Smooth muscle cell (in vitro differentiated cells): ENCODE measurements at regions not wholly inside any gene's neighbourhood (a gene's known extent, or its start where the extent isn't known, plus 50 kb on each side); places are given as distances from the start of the nearest gene placed in this dataset.

ENCODE experiments used
- DNase-seq: peaks from one replicate; lab custom pipeline; 2025; ENCODE audit not compliant: unreplicated experiment; lab: John Stamatoyannopoulos, UW
- H2AFZ ChIP-seq: fragments of 200-600 bp; sonication (generic); 2 replicates; pipeline ENCODE4 v1.6.0; 2016; ENCODE audit warnings: antibody characterized with exemption, low read depth, mild to moderate bottlenecking
- H3F3A ChIP-seq: fragments of 200-600 bp; sonication (generic); 2 replicates; pipeline ENCODE4 v1.6.0; 2017; ENCODE audit warnings: antibody characterized with exemption, low read depth
- H3K27ac ChIP-seq: fragments of 200-600 bp; sonication (generic); 2 replicates; pipeline ENCODE4 v1.5.1; 2016; ENCODE audit warnings: low read depth, mild to moderate bottlenecking
- H3K27me3 ChIP-seq: fragments of 200-600 bp; sonication (generic); 2 replicates; pipeline ENCODE4 v1.6.1; 2016; ENCODE audit warnings: low read depth, mild to moderate bottlenecking
- H3K36me3 ChIP-seq: fragments of 200-600 bp; sonication (generic); 2 replicates; pipeline ENCODE4 v1.5.1; 2016; ENCODE audit warnings: low read depth
- H3K4me1 ChIP-seq: fragments of 200-600 bp; sonication (generic); 2 replicates; pipeline ENCODE4 v1.5.1; 2016; ENCODE audit warnings: low read depth
- H3K4me2 ChIP-seq: fragments of 200-600 bp; sonication (generic); 2 replicates; pipeline ENCODE4 v1.6.0; 2016; ENCODE audit warnings: mild to moderate bottlenecking
- H3K4me3 ChIP-seq: fragments of 200-600 bp; sonication (generic); 2 replicates; pipeline ENCODE4 v1.5.1; 2016; ENCODE audit warnings: mild to moderate bottlenecking
- H3K79me2 ChIP-seq: fragments of 200-600 bp; sonication (generic); 2 replicates; pipeline ENCODE4 v1.6.0; 2016; ENCODE audit warnings: low read depth, mild to moderate bottlenecking
- H3K9ac ChIP-seq: fragments of 200-600 bp; sonication (generic); 2 replicates; pipeline ENCODE4 v1.6.0; 2016; ENCODE audit warnings: low read depth
- H3K9me3 ChIP-seq: fragments of 200-600 bp; sonication (generic); replicated peaks from 2 replicates; pipeline ENCODE4 v1.5.1; 2016; ENCODE audit warnings: low read depth
- H4K20me1 ChIP-seq: fragments of 200-600 bp; sonication (generic); 2 replicates; pipeline ENCODE4 v1.6.0; 2016; ENCODE audit warnings: low read depth
- CTCF ChIP-seq: fragments of 200-600 bp; sonication (generic); IDR thresholded peaks from 2 replicates; pipeline ENCODE4 v1.5.1; 2017; ENCODE audit warnings: borderline replicate concordance, mild to moderate bottlenecking, antibody characterized with exemption; ENCODE audit not compliant: insufficient read depth, poor library complexity, severe bottlenecking
- WGBS: methylation state at CpG from one replicate; pipeline ENCODE4 v1.1.7; 2016; ENCODE audit warnings: low lambda C conversion rate; 5-methylcytosine and 5-hydroxymethylcytosine counted together

GRCh38 chr7:106811472-106811871, 53.6 kb upstream of the PIK3CG start:
- H3K4me2 ChIP-seq = no peak overlapping the region
- H3K79me2 ChIP-seq = no peaks in the 10 kb centered on the region
- H3F3A ChIP-seq = no peaks in the 10 kb centered on the region
- H3K4me1 ChIP-seq = no peaks in the 10 kb centered on the region
- WGBS = 68% methylated on average over 3 of the region's 3 CpGs
- H3K36me3 ChIP-seq = no peaks in the 10 kb centered on the region
- H3K9me3 ChIP-seq = no peaks in the 10 kb centered on the region
- no peak for DNase-seq
- H3K27ac ChIP-seq = no peak overlapping the region
- TF ChIP-seq CTCF = no peak
- H4K20me1 ChIP-seq = no peaks in the 10 kb centered on the region
- H3K4me3 ChIP-seq = no peak overlapping the region
- H3K27me3 ChIP-seq = no peaks in the 10 kb centered on the region
- H2AFZ ChIP-seq = no peak overlapping the region
- H3K9ac ChIP-seq = no peak overlapping the region

- no peak for DNase-seq
Observed at GRCh38 chr7:106812027-106812643, 52.9 kb upstream of the PIK3CG start.

GRCh38 chr7:106813705-106814305, 51.3 kb upstream of the PIK3CG start:
- Histone ChIP-seq H3K4me2 (no peak overlapping the region), H3K79me2 (no peaks in the 10 kb centered on the region), H3K27me3 (no peaks in the 10 kb centered on the region), H3K9ac (no peak overlapping the region), H3K9me3 (no peaks in the 10 kb centered on the region), H3K27ac (no peak overlapping the region), H2AFZ (no peak overlapping the region), H3K4me1 (no peaks in the 10 kb centered on the region), H3F3A (no peaks in the 10 kb centered on the region), H3K36me3 (no peaks in the 10 kb centered on the region), H3K4me3 (no peak overlapping the region), H4K20me1 (no peaks in the 10 kb centered on the region)
- WGBS = 61% methylated on average over 6 of the region's 6 CpGs
- TF ChIP-seq CTCF = no peak
- no peak for DNase-seq

More at GRCh38 chr7:106812027-106812643, 52.9 kb upstream of the PIK3CG start:
- Histone ChIP-seq H3K9ac (no peak overlapping the region), H3K79me2 (no peaks in the 10 kb centered on the region), H4K20me1 (no peaks in the 10 kb centered on the region), H3K4me1 (no peaks in the 10 kb centered on the region), H3K4me3 (no peak overlapping the region), H3K36me3 (no peaks in the 10 kb centered on the region), H3K27ac (no peak overlapping the region), H2AFZ (no peak overlapping the region), H3K9me3 (no peaks in the 10 kb centered on the region), H3F3A (no peaks in the 10 kb centered on the region), H3K27me3 (no peaks in the 10 kb centered on the region), H3K4me2 (no peak overlapping the region)
- 98% methylated on average over 4 of the region's 4 CpGs for WGBS
- no peak for TF ChIP-seq CTCF

- TF ChIP-seq CTCF = no peak
- no peaks in the 10 kb centered on the region for H3K9me3 ChIP-seq
- no peak overlapping the region for H3K27ac ChIP-seq
- H3K79me2 ChIP-seq = no peaks in the 10 kb centered on the region
- H3K4me2 ChIP-seq = no peak overlapping the region
- 92% methylated on average over 7 of the region's 7 CpGs for WGBS
- H3K4me1 ChIP-seq = no peaks in the 10 kb centered on the region
- H3K36me3 ChIP-seq = no peaks in the 10 kb centered on the region
- no peak overlapping the region for H3K4me3 ChIP-seq
- no peak overlapping the region for H2AFZ ChIP-seq
- no peaks in the 10 kb centered on the region for H4K20me1 ChIP-seq
- H3K27me3 ChIP-seq = no peaks in the 10 kb centered on the region
- DNase-seq = no peak
- H3K9ac ChIP-seq = no peak overlapping the region
- H3F3A ChIP-seq = no peaks in the 10 kb centered on the region
Observed at GRCh38 chr7:106814887-106815286, 50.2 kb upstream of the PIK3CG start.
